ENCODE measurements at regions not wholly inside any gene's neighbourhood (a gene's known extent, or its start where the extent isn't known, plus 50 kb on each side); places are given as distances from the start of the nearest gene placed in this dataset.

DNA sequence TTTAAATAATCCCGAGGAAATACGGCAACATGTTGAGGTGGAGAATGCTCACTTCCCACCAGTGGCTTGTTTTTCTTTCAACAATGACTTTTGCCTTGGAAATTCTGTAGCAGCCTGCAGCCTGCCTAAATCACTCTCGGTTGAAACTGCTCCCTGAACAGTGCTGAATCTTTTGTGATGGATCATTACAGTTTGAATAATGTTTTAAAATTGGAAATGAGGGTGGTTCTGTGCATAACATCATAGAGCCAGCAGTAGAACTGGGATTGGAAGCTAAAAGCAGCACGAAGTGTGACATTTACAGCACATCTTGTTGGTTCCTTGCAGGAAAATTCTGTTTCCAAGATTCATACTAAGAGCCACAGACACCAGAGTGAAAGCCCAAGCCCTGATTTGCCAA lies 74.1 kb upstream of the GPR12 start:
- DNase-seq = no peak
- Mint-ChIP-seq H3K9me3 (no peaks in the 10 kb centered on the region), H3K27ac (no peak overlapping the region), H3K4me1 (no peaks in the 10 kb centered on the region), H3K36me3 (no peaks in the 10 kb centered on the region), H3K27me3 (peaks cover 20% of the 10 kb centered on the region), H3K4me3 (no peak overlapping the region)

DNA sequence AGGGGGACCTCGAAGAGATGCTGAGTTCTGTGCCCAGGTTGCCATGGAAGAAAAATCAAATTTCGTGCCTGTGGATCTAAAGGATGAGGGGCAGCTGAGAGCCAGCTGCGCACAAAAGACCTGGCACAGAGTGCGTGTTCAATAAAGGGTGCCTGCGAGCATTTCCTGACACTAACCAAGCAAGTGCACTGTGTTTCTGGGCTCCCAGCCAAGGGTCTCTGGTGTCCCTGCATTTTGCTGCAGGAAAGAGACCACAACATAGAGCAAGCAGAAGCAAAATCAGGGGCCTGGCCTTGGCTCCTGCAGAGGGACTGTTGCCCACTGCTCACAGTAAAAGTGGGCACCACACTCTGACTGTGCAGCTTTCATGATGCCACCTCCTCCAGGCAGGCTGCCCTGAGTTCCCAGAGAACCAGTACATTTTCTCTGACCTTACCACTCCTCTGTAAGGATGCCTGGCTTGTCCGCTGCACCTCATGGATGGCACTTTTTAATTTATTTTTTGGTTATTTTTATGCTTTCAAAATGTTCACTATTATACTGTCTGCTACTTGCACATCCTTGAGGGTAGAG lies 70.8 kb upstream of the GPR12 start:
- Mint-ChIP-seq H3K4me1 (no peaks in the 10 kb centered on the region), H3K36me3 (no peaks in the 10 kb centered on the region), H3K27ac (no peak overlapping the region), H3K9me3 (no peaks in the 10 kb centered on the region), H3K27me3 (peaks cover 10% of the 10 kb centered on the region), H3K4me3 (no peak overlapping the region)
- DNase-seq = no peak

DNA sequence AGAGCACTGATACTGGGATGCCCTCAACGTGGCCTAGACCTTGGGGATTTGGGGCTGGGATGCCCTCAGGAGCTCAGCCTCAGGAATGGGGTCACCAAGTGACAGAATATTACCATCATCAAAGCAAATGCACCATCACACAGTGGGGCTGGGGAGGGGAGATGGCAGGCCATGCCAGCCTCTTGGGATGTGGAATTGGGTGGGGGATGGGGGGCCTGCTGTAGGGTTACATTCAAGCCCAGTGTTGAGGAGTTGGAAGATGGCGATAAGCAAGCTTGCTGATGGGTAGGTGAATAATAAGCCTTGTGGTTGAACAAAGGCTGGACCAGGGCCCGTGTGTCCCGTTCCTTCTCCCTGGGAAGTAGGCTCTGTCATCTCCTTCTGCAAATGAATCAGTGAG lies 69.1 kb upstream of the GPR12 start:
- H3K4me3 Mint-ChIP-seq = no peak overlapping the region
- no peaks in the 10 kb centered on the region for H3K9me3 Mint-ChIP-seq
- H3K27ac Mint-ChIP-seq = no peak overlapping the region
- H3K4me1 Mint-ChIP-seq = no peaks in the 10 kb centered on the region
- peaks cover 4% of the 10 kb centered on the region for H3K27me3 Mint-ChIP-seq
- DNase-seq = no peak
- H3K36me3 Mint-ChIP-seq = no peaks in the 10 kb centered on the region

DNA sequence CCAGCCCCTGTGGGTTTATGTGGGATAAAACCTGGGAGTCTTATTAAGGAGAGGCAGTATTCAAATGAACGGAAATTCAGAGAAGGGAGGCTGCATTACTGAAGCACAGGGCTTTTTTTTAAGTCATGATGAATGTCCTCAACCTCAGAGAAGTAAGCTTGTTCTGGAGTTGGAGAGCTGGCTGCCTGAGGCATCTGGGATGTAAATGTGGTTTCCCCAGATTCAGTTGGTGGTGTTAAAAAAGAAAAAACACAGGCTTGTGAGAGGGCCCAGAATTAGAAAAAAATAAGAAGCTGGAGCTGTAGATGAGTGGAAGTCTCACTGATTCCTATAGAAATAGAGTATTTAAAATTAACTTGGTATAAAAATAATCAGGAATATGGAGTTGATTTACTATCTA lies 64.0 kb upstream of the GPR12 start:
- Mint-ChIP-seq H3K27ac (no peak overlapping the region), H3K4me1 (peaks cover 2% of the 10 kb centered on the region), H3K9me3 (no peaks in the 10 kb centered on the region), H3K4me3 (no peak overlapping the region), H3K36me3 (no peaks in the 10 kb centered on the region), H3K27me3 (no peaks in the 10 kb centered on the region)
- DNase-seq = no peak

DNA sequence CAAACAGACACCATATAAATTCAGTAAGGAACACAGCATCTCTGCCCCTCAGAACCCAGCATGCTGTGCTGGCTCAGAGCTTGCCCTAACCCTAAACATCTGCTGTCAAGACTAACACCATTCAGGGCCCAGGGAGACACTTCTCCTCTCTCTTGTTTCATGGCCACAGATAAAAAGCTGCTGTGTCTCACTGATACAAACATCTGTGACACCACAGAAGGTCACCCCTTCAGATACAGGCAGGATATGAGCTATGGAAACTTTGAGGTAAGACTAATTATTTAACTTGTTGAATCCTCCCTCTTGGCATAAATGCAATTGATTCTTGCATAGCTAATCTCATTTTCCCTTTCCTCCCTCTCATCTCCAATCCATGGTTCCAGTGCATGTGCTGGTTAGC lies 61.6 kb upstream of the GPR12 start:
- Mint-ChIP-seq H3K27me3 (no peaks in the 10 kb centered on the region), H3K4me3 (no peak overlapping the region), H3K4me1 (peaks cover 2% of the 10 kb centered on the region), H3K9me3 (no peaks in the 10 kb centered on the region), H3K36me3 (no peaks in the 10 kb centered on the region), H3K27ac (no peak overlapping the region)
- DNase-seq = no peak

DNA sequence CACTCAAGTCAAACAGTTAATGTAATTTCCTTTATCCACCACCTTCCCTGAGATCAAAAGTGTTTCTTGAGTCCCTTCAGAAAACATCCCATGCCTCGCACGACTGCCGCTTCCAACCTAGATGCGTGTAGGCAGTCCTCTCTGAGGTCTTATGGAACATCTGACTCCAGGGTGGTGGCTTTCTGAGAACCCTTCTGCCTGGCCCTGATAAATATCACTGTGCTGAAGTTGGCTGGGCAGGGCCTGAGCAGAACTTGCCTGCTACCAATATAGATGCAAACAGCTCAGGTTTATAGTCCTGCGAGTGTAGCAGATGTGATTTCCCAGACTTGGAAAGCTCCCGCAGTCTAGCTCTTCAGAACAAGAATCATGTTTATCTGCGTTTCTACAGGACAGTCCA lies 61.1 kb upstream of the GPR12 start:
- no peak overlapping the region for H3K4me3 Mint-ChIP-seq
- H3K4me1 Mint-ChIP-seq = peaks cover 2% of the 10 kb centered on the region
- no peaks in the 10 kb centered on the region for H3K9me3 Mint-ChIP-seq
- no peaks in the 10 kb centered on the region for H3K36me3 Mint-ChIP-seq
- no peaks in the 10 kb centered on the region for H3K27me3 Mint-ChIP-seq
- no peak overlapping the region for H3K27ac Mint-ChIP-seq
- DNase-seq = no peak

DNA sequence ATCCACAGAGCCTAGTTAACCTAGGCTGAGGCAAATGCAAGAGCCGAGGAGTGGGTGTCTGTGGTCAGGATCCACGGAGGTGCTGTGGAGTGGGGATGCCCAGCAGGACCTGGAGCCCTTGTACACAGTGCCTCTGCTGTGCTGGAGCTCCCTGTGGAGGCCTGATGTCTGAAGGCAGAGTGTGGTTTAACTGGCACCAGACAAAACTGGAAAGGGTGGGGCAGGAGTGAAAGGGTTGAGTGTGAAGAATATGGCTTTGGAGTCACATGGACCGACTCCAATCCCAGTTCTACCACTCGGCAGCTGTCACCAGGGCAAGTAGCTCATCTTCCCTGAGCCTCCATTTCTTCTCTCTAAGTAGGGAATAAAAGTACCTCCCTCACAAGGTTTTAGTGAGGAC lies 60.3 kb upstream of the GPR12 start:
- Mint-ChIP-seq H3K27me3 (no peaks in the 10 kb centered on the region), H3K9me3 (no peaks in the 10 kb centered on the region), H3K36me3 (no peaks in the 10 kb centered on the region), H3K4me1 (peaks cover 2% of the 10 kb centered on the region), H3K4me3 (no peak overlapping the region), H3K27ac (no peak overlapping the region)
- DNase-seq = no peak

DNA sequence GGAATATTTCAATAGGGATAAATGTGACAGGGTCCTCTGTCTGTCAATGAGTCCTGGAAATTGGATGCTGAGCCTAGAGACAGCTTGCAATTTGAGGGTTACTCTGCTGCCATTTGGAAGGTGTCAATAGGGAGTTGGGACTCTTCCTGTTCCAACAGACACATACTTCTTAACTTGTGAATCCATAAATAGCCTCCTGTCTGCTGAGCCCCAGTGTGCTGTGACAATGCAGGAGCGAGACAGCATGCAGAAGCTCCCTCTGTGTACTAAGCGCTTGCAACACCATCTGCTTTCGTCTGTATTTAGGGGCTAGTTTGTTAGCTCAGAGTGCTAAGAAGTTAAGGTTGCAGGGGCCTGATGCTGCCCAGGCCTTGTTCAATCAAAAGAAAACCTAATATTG lies 58.5 kb upstream of the GPR12 start:
- no peak for DNase-seq
- Mint-ChIP-seq H3K4me1 (peaks cover 2% of the 10 kb centered on the region), H3K27me3 (peaks cover 3% of the 10 kb centered on the region), H3K36me3 (no peaks in the 10 kb centered on the region), H3K4me3 (no peak overlapping the region), H3K27ac (no peak overlapping the region), H3K9me3 (no peaks in the 10 kb centered on the region)

DNA sequence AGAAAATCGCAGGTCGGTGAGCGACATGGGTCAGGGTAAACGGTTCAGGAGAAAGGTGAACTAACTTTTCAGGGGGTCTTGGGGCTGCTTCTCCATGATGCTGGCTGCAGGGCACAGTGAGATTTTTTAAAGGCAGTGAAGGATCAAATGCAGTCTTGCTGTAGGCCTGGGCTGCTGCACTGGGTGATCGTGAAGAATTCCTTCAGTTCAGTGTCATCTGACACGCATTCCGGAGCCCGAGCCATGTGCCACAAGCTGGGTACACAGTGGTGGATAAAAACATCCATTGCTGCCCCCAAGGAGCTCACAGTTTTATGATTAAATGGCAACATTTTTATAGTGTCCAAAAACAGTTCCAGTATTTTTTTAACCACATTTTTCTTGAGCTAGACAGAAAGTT lies 56.3 kb upstream of the GPR12 start:
- Mint-ChIP-seq H3K36me3 (no peaks in the 10 kb centered on the region), H3K4me3 (no peak overlapping the region), H3K27ac (no peak overlapping the region), H3K9me3 (no peaks in the 10 kb centered on the region), H3K4me1 (no peaks in the 10 kb centered on the region), H3K27me3 (peaks cover 10% of the 10 kb centered on the region)
- no peak for DNase-seq

DNA sequence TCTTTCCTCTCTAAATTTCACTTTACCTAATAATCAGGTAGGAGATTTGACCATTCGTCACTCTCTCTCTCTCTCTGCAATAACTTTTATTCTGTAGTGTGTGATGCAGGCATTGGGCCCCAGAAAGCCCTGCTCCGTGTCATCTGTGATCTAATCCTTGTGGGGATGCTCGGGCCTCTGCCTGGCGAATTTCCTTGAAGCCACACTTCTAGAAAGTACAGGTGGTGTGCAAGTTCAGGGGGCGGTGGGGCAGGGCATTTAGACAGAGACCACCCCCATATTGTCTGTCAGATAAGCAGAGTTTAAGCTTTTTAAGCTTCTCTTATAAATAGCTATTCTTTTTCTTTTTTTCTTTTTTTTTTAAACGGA lies 53.4 kb upstream of the GPR12 start:
- DNase-seq = no peak
- H3K27ac Mint-ChIP-seq = no peak overlapping the region
- peaks cover 18% of the 10 kb centered on the region for H3K27me3 Mint-ChIP-seq
- no peaks in the 10 kb centered on the region for H3K4me1 Mint-ChIP-seq
- H3K9me3 Mint-ChIP-seq = no peaks in the 10 kb centered on the region
- no peaks in the 10 kb centered on the region for H3K36me3 Mint-ChIP-seq
- H3K4me3 Mint-ChIP-seq = no peak overlapping the region

DNA sequence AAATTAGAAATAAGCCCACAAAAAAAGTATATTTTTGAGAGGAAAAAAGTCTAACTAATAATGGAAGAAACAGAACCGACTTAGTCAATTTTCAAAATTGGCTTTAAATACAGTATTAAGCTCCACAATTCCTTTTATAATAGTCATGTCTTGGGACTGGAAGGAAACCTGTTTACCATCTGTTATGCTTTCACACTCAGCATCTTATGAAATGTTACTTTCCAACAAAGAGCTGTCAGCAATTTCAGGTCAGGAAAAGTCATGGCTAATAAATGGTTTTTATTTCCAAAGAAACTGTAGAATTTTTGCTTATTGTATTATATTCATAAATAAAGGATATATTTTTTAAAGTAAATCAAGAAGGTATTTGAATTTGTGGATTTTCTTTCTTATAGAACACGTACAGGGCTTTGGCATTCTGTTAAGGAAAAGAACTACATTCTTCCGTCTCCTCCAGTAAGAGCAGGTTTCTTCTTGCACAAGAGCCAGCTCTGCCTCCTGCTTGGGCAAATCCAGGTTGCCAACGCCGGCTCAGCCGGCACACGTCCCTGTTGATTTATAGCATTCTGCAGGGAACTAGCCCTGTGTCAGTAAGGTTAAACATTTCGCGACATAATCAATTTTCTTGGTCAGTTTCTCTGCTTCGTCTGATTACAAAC lies 52.9 kb upstream of the GPR12 start:
- Mint-ChIP-seq H3K4me3 (no peak overlapping the region), H3K36me3 (no peaks in the 10 kb centered on the region), H3K27ac (no peak overlapping the region), H3K4me1 (no peaks in the 10 kb centered on the region), H3K9me3 (no peaks in the 10 kb centered on the region), H3K27me3 (peaks cover 22% of the 10 kb centered on the region)
- DNase-seq = no peak

DNA sequence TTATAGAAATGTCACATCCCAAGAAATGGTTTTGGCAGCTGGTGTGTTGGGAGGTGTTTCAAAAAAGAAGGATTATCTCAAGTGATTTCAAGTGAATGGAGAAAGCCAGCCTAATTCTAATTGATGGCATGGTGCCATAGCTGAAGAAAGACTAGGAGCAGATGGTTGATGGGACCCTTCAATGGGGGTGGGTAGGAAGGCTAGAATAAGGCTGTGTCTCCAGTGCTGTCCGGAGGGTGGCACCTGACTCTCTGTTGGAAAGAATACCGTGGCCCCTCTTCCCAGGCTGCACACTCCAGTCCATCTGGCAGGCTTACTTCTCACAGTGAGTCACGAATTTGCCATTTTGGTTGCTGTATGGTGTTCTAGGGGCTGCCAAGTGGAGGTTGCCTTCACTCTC lies 51.0 kb upstream of the GPR12 start:
- peaks cover 3% of the 10 kb centered on the region for H3K9me3 Mint-ChIP-seq
- no peaks in the 10 kb centered on the region for H3K4me1 Mint-ChIP-seq
- H3K36me3 Mint-ChIP-seq = no peaks in the 10 kb centered on the region
- no peak overlapping the region for H3K4me3 Mint-ChIP-seq
- DNase-seq = no peak
- no peak overlapping the region for H3K27ac Mint-ChIP-seq
- peaks cover 33% of the 10 kb centered on the region for H3K27me3 Mint-ChIP-seq
